GM21390 (cell line): ENCODE measurements at regions not wholly inside any gene's neighbourhood (a gene's known extent, or its start where the extent isn't known, plus 50 kb on each side); places are given as distances from the start of the nearest gene placed in this dataset.
A peak's percentile ranks its signal among the peaks of the same experiment; 100 is the strongest.
"Not testable (repeated sequence)": the region's sequence is repeated elsewhere in the genome, so short reads cannot be mapped to it uniquely, and the experiment has no call there.

Source experiments
- ATAC-seq: cut with Tn5 transposase; IDR thresholded peaks from one replicate; pipeline ENCODE4 v1.9.1; 2021; ENCODE audit not compliant: unreplicated experiment

GRCh38 chr15:61367953-61368352 is 138.9 kb upstream of the RORA start:
- ATAC-seq: no peak

GRCh38 chr15:61364871-61365270 is 135.8 kb upstream of the RORA start:
- ATAC-seq: no peak

DNA sequence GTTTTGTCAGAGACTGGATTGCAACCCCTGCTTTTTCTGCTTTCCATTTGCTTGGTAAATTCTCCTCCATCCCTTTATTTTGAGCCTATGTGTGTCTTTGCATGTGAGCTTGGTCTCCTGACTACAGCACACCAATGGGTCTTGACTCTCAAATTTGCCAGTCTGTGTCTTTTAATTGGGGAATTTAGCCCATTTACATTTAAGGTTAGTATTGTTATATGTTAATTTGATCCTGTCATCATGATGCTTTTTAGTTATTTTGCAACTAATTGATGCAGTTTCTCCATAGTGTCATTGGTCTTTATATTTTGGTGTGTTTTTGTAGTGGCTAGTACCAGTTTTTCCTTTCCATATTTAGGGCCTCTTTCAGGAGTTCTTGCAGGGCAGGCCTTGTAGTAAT is 133.8 kb upstream of the RORA start:
- not testable (repeated sequence) for ATAC-seq

GRCh38 chr15:61344293-61344692 is 115.2 kb upstream of the RORA start:
- no peak for ATAC-seq

- ATAC-seq: no peak
Measured at GRCh38 chr15:61342390-61342789, 113.3 kb upstream of the RORA start.

DNA sequence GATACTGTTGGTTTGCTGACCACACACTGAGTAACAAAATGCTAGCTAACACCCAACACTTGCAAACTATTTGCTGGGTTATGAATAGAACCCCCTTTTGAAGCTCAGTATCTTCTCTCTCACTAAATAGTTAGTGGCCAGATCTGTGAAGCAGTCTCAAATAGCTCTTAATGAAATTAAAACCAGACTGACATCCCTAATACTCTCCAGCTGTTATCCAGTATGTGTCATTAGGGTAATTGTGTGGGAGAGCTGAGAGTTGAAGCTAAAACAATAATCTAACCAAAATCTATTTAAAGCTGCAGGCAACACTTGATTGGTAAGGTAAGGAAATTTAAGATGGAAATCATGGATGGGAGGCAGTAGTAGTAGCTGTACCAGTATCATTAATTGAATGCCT is 110.4 kb upstream of the RORA start:
- no peak for ATAC-seq

- no peak for ATAC-seq
Measured at GRCh38 chr15:61337541-61337940, 108.4 kb upstream of the RORA start.

DNA sequence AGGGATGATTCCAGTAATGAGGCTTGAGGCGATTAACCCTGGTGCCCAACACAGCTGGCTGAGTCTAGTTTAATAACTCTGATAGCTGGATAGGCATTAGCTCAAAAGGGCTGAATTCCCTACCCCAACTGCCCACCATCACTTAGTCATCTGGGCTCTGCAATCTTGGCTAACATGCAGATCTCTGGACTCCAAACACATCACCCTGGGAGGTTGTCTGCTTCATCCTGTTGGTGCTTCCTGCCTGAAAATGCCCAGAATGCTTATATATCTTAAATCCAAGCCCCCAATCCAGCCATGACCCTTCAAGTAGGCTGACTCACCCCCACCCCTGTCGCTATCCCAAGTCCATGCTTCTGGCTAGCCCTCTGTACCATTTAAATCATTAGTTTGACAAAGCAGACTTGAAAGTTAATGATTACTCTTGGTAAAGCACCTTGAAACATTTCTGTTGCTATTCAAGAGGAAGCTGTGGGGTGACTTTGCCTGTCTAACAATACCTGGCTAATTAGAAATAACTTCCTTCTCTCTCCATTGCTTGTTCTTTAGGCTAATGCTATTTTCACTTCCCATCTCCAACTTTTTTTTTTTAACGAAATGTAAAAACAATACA is 107.0 kb upstream of the RORA start:
- ATAC-seq: no peak

- not testable (repeated sequence) for ATAC-seq
Measured at GRCh38 chr15:61334714-61335113, 105.6 kb upstream of the RORA start.

DNA sequence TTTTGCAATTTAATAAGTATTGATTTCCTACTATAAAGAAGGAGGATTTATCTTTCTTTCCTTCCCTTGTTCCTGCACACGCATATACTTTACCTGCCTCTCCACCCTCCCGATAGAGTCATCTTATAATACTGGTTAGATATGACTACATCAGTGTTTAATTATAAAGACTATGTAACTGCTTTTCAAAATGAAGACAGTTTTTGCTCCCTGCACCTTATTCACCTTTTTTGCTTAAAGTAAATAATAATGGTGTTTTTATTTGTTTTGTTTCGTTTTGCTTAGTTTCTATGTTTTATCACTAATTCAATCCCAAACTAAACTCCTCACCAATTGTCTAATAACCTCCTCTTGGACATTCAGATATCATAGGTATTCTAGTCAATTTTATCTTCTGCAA is 101.9 kb upstream of the RORA start:
- no peak for ATAC-seq

DNA sequence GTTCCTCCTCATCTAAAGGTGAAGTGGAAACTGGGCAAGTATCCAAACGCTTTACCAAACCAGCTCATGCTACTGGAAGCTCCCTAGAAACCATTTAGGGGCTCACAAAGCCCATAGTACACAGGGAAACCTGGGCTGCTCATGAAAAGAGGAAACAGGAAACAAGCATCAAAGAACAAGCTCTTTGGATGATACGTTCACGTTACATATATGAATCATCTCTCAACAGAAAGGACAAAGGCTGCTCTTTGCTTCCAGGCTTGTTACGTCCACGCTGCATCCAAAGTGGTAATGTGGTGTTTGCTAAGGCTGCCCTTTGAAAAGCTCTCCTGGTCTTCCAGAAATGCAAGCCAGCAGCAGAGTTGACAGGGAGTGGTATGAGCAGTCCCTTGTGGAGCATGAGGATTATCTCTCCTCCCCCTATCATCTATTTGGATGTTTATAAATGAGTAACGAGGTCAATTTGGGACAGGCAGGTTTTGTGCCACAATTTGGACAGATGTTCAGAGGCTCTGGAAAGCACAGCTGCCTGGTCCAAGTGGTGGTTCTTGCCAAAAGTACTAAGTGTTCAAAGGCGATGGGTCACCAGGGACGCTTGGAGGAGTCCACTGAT is 98.0 kb upstream of the RORA start:
- peak; percentile 66 for ATAC-seq

DNA sequence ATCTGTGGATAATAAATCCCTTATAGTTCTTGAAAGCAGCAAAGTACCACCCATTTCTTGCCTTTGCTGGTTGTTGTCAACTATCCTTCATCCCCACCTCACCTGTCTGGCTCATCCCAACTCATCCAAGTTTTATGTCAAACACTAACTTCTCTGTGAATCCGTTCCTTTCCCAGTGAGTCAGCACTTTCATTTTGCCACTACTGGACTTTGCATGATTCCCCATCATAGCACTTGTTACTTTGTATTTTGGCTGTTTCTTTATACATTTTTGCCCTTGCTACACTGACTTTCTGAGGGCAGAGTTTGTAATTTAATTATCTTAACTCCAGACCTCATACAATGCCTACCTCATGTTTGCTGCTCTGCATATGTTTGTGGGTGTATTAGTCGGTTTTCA is 90.8 kb upstream of the RORA start:
- ATAC-seq: no peak

DNA sequence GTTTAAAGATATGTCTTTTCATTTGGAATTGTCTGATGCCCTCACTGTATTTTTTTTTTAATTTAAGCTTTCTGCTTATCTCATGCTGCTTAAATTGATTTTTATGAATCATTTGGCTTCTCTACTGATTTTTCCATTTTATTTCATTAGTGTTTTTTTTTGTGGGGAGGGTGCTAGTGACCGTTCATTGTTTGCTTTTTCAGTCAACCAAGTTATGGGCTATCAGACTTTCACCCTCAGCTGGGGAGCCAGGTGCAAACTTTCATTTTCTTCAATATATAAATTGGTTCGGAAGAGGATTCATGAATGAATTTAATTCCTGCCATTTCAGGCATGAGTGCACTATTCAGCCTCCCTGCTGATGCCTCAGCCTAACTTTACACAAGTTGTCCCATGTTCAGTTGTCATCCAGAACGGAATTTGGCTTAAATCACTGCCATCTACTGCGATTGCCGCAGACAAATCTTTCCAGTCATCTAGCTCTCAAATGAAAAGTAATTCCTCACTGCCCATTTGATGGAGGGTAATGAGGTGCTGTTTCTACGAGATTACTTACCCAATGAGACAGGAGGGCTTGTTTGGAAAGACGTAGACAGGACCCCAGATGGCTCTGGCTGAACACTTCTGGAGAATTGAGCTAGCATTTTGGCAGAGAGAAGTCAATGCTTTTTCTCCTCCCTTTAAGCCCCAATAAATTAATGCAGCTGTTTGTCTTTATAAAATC is 89.9 kb upstream of the RORA start:
- no peak for ATAC-seq

DNA sequence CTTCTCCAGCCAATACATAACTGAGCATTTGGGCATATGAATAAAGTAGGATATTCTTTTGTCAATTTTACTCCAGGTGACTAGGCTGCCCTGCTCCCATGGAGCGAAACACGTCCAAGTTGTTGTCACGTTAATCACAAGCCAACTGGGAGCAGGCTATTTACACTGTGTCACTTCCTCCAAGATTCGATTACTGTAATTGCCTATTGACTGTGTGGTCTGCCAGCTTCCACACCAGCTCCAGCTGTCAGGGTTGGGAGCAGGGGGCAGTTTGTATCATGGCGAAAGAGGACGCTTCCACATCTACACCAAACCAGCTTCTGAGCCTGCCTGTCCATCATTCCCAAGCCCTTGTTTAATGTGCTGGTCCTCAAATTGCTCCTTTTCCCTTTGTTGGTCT is 89.2 kb upstream of the RORA start:
- ATAC-seq: no peak

GRCh38 chr15:61315471-61315870 is 86.4 kb upstream of the RORA start:
- no peak for ATAC-seq

GRCh38 chr15:61314427-61314826 is 85.3 kb upstream of the RORA start:
- no peak for ATAC-seq

GRCh38 chr15:61309617-61310016 is 80.5 kb upstream of the RORA start:
- no peak for ATAC-seq

GRCh38 chr15:61309031-61309511 is 80.0 kb upstream of the RORA start:
- no peak for ATAC-seq

GRCh38 chr15:61308437-61308836 is 79.3 kb upstream of the RORA start:
- no peak for ATAC-seq

DNA sequence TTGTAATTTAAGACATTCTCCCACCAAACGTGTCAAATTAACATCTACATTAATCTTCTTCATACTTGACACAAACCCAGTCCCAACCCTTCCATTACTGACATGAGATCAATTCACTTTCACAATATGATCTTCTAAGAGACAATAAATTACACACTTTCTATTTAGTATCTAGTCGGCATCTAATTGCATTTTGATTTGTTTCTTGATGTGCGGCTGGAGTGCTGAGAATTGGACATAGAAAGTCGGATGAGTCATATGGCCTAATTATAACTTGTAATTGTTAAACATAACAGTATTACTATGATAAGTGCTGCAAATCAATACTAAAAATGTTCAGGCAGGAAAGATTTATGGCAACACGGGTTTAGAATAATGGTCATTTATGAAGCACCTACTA is 78.4 kb upstream of the RORA start:
- ATAC-seq: no peak

DNA sequence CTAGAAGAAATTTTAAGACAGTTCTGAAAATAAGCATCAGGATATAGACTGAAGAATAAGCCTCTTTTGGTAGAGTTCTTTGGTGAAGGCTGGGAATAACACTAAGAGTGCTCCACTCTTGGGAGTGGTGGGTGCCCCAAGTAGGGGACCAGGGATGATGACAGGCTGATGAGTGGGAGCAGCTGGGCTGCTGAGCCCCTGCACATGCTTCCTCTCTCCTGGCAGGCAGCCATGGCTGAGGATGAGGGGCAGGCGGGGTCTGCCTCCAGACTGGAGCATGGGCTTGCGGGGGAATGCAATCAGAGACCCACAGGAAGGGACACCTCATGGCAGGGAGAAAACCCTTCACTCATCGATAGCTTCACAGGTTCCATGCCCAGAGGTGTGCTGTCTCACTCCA is 72.6 kb upstream of the RORA start:
- ATAC-seq: no peak

- ATAC-seq: no peak
Measured at GRCh38 chr15:61299075-61299763, 70.1 kb upstream of the RORA start.
